ENCODE measurements at regions not wholly inside any gene's neighbourhood (a gene's known extent, or its start where the extent isn't known, plus 50 kb on each side); places are given as distances from the start of the nearest gene placed in this dataset.

DNA sequence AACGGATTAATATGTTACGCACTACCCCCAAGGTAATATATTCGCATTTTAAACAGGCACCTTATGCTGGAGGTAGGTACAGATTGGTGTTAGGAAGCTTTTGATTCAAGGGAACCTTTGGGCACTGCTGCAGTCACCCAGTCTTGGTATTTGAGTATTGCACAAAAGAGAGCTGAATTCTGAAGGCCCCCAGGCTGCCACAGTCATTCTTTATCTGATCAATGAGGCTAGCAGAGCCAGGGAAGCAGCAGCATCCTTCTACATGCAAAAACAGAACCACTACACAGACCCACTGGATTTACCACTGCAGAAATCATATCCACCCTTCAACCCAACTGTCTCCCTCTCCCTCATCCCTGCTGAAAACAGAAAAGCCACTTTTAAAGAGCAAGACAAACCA, 121.2 kb upstream of the GRIN3A start:
- no peaks in the 10 kb centered on the region for H3K27me3 ChIP-seq
- H3K4me3 ChIP-seq = no peak overlapping the region
- no peaks in the 10 kb centered on the region for H3K36me3 ChIP-seq
- intact Hi-C loops (cut with DNase I; ENCODE audit: low total_unique reads) = no loop called here
- TF ChIP-seq, protein P1, sequence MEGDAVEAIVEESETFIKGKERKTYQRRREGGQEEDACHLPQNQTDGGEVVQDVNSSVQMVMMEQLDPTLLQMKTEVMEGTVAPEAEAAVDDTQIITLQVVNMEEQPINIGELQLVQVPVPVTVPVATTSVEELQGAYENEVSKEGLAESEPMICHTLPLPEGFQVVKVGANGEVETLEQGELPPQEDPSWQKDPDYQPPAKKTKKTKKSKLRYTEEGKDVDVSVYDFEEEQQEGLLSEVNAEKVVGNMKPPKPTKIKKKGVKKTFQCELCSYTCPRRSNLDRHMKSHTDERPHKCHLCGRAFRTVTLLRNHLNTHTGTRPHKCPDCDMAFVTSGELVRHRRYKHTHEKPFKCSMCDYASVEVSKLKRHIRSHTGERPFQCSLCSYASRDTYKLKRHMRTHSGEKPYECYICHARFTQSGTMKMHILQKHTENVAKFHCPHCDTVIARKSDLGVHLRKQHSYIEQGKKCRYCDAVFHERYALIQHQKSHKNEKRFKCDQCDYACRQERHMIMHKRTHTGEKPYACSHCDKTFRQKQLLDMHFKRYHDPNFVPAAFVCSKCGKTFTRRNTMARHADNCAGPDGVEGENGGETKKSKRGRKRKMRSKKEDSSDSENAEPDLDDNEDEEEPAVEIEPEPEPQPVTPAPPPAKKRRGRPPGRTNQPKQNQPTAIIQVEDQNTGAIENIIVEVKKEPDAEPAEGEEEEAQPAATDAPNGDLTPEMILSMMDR (IDR thresholded peaks at IDR 0.05) = no peak
- H3K27ac ChIP-seq = no peak overlapping the region
- H3K9me3 ChIP-seq = no peaks in the 10 kb centered on the region
- H3K4me1 ChIP-seq = no peaks in the 10 kb centered on the region
- no peak for DNase-seq

DNA sequence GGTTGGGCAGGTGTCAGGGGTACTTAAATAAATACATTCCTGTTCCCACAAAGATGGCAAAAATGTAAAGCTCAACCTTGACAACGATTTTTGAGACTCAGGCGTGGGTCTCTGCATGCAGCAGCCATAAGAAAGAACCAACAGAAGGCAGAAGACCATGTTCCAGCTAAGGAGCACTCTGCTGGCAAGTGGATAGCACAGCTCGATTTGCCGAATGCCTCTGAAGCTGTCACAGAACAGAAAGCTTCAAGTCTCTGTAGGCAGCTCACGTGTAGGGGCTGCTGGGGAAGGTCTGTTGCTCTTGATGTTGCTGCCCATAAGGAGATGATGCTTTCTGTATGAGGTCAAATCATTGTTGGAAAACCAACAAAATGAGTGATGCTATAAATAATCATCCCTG, 119.6 kb upstream of the GRIN3A start:
- no peaks in the 10 kb centered on the region for H3K27me3 ChIP-seq
- no peaks in the 10 kb centered on the region for H3K4me1 ChIP-seq
- TF ChIP-seq, protein P1 (IDR thresholded peaks at IDR 0.05) = no peak
- H3K4me3 ChIP-seq = no peak overlapping the region
- intact Hi-C loops (cut with DNase I; ENCODE audit: low total_unique reads) = no loop called here
- H3K9me3 ChIP-seq = no peaks in the 10 kb centered on the region
- no peak overlapping the region for H3K27ac ChIP-seq
- no peak for DNase-seq
- H3K36me3 ChIP-seq = no peaks in the 10 kb centered on the region

DNA sequence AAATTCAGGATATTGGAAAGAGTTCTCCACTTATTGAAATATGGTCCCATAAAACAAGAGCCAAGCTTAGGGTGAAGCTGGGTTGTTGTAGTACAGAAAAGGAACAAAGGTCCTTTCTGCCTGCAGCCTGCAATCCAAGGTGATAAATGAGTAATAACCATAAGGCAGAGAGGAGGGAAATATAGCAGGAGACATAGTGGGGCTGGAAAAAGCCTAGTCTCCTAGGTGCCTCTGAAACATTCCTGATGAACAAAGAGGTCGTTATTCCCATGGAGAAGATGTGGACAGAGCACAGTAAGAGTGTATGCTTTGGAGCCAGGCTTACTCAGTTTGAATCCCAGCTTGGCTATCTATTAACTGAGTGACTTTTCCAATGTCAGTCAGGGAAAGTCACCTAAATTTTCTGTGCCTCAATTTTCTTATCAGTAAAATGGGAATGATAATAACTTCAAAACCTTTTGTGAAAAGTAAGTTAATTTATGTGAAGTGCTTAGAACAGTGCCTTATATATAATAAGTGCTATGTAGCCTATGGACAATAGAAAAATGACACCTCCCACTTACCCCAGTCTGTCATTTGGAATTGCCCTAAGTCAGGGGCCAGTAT, 110.8 kb upstream of the GRIN3A start:
- no peak overlapping the region for H3K27ac ChIP-seq

DNA sequence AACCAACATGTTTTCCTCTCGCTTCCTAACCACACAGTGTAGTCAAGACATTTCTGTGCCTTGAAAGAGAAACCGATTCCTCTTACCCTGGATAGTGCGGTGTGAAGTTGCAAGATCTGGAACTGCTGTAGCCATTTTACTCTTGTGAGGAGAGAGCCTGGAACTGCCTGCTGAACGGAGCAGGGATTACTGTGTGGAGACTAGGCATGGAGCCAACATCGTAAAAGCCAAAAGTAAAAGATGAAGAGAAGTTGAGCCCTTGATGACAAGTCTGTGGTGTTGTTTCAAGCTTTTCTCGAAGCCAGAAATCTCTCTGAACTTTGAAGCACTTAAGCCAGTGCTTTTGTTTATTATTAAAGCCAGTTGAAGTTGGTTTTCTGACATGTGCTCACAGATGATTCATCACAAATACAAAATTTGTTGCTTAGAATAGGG, 110.1 kb upstream of the GRIN3A start:
- TF ChIP-seq, protein P1 (IDR thresholded peaks at IDR 0.05) = no peak
- intact Hi-C loops (cut with DNase I; ENCODE audit: low total_unique reads) = no loop called here
- H3K27me3 ChIP-seq = no peaks in the 10 kb centered on the region
- no peak for DNase-seq
- no peak overlapping the region for H3K4me3 ChIP-seq
- H3K27ac ChIP-seq = no peak overlapping the region
- no peaks in the 10 kb centered on the region for H3K36me3 ChIP-seq
- no peaks in the 10 kb centered on the region for H3K4me1 ChIP-seq
- no peaks in the 10 kb centered on the region for H3K9me3 ChIP-seq

More for the DNA sequence above, 110.8 kb upstream of the GRIN3A start:
- Histone ChIP-seq H3K4me3 (no peak overlapping the region), H3K36me3 (no peaks in the 10 kb centered on the region), H3K27me3 (no peaks in the 10 kb centered on the region), H3K4me1 (no peaks in the 10 kb centered on the region), H3K9me3 (no peaks in the 10 kb centered on the region)
- intact Hi-C loops (cut with DNase I; ENCODE audit: low total_unique reads) = no loop called here
- TF ChIP-seq, protein P1 (IDR thresholded peaks at IDR 0.05) = no peak
- no peak for DNase-seq

GRCh38 chr9:101846161-101846560, 107.7 kb upstream of the GRIN3A start:
- no peak for DNase-seq
- Histone ChIP-seq H3K9me3 (no peaks in the 10 kb centered on the region), H3K36me3 (no peaks in the 10 kb centered on the region), H3K4me1 (no peaks in the 10 kb centered on the region), H3K4me3 (no peak overlapping the region), H3K27ac (no peak overlapping the region), H3K27me3 (no peaks in the 10 kb centered on the region)
- TF ChIP-seq, protein P1 (IDR thresholded peaks at IDR 0.05) = no peak
- intact Hi-C loops (cut with DNase I; ENCODE audit: low total_unique reads) = no loop called here

Measured in tibial artery (tissue), 4 donors.